NCI-H1105 treated with DMSO at 0.1 percent for 48 hours (cell line): ENCODE measurements at regions not wholly inside any gene's neighbourhood (a gene's known extent, or its start where the extent isn't known, plus 50 kb on each side); places are given as distances from the start of the nearest gene placed in this dataset.

Experiments used
- DNase-seq: peaks from one replicate; lab custom pipeline; 2025; lab: John Stamatoyannopoulos, UW

GRCh38 chr5:3654515-3654914 lies 58.9 kb downstream of the IRX1 start:
- no peak for DNase-seq

DNA sequence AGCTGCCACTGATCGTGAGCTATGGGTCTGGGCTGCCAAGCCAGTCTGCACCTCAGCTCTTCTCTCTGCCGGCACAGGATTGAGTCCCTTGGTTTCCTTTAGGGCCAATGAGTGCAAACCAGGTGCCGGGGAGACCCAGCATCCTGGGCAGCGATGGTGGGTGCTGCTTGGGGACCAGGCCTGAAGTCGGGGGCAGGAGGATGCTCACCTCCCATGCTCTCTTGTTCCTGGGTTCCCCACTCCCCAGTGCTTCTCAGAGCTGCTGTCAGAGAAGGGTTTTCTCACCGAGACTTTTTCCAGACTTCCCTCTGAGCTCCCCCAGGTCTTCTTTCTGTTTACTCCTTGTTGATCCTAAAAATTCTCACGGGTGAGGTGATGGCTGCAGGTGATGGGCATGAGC lies 61.2 kb downstream of the IRX1 start:
- no peak for DNase-seq

GRCh38 chr5:3657364-3658022 lies 61.9 kb downstream of the IRX1 start:
- DNase-seq: no peak

DNA sequence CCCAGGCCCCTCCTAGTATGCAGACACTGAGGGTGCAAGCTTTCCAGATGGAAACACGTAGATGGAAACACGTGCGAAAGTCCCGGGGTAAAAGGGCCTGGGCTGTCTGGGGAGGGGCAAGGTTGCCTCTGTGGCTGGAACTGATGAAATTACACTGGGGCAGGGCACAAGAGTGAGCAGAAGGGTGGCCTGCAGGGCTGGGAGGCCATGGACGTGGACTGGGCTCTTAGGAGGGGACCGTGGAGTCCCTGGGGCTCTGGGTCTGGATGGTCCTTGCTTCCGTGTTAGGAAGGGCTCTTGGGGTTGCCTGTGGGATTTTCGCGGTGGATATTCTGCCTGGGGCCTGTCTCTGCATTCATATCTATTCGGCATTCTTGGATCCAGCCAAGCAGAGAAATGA lies 63.3 kb downstream of the IRX1 start:
- no peak for DNase-seq

DNA sequence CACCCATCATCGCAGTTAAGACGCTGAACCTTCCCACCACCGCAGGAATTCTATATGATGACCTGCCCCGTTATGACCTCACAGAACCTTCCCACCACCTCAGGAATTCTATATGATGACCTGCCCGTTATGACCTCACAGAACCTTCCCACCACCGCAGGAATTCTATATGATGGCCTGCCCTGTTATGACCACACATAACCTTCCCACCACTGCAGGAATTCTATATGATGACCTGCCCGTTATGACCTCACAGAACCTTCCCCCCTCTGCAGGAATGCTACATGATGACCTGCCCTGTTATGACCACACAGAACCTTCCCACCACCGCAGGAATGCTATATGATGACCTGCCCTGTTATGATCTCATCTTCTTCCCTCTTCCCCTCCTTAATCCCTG lies 64.3 kb downstream of the IRX1 start:
- DNase-seq: no peak

- DNase-seq: no peak
These were observed 65.0 kb downstream of the IRX1 start for GRCh38 chr5:3660630-3661029.

DNA sequence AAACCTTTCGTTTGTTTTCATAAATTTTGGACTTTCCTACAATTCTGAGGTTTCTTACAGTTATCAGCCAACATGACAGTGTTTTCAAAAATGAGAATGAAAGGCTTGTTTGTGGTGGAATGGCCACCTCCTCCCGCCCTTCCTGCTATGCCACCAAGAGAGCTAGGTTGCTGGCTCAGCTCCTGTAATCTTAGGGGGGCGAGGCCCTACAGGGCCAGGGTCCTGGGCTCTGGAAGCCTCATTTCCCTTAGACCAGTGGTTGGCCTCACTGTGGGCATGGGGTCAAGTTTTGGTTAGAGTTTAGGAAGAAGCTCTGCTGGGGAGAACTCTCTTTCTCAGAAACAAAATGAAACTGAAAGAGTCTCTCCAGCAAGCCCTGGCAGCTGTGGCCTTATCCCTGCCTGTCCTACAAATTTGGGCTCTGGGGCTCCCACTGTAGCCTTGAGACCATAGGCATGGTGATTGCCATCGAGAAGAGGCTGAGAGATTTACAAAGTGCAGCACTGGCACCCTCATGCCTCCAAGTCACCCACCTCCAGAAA lies 66.2 kb downstream of the IRX1 start:
- DNase-seq: no peak

- DNase-seq: no peak
These were observed 66.7 kb downstream of the IRX1 start for GRCh38 chr5:3662344-3662743.

- DNase-seq: no peak
These were observed 75.7 kb downstream of the IRX1 start for GRCh38 chr5:3671337-3671736.

- no peak for DNase-seq
These were observed 83.2 kb downstream of the IRX1 start for GRCh38 chr5:3678801-3679200.

- no peak for DNase-seq
These were observed 85.2 kb downstream of the IRX1 start for GRCh38 chr5:3680821-3681220.

GRCh38 chr5:3684118-3684517 lies 88.5 kb downstream of the IRX1 start:
- DNase-seq: no peak

DNA sequence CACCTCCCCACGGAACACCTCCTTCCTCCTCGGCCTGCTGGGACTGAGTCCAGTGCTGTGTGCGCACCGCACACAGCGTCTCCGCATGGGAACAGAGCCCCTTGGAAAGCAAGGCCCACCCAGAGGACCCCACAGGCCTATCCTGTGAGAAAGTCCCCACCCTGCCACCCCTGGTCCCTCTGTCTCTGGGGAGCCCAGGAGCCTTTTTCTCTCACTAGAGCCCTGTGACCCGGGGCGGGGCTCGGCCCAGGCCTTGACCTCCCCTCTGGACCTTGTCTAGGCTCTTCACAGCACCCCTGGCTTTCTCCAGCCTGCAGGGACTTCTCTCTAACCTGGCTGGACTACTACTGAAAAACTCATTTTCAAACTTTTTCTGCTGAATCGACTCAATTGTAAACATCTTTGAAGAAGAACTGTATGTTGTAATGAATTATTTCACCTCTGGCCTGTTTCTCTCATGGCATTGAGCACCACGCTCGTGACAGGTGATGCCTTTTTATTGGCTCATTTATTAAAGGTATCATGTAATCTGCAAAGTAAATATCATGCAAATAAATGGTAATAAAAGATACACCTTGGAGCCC lies 89.2 kb downstream of the IRX1 start:
- no peak for DNase-seq

DNA sequence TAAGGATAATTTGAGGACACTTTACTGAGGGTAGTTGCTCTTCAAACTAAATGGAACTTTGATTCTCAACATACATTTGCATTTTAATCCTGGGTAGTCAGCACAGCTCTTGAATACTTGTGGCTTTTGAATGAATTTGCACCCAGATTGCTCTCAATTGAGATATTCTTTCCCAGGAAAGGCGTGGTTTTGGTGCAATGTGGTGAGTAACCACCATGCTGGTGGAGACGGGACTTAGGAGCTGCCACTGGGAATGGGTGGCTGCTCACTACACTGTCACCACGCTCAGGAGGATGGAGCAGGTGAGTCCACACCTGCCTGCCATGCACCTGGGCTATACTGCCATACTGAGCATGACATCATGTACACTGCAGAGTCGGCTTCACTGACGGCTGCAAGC lies 99.2 kb downstream of the IRX1 start:
- no peak for DNase-seq

DNA sequence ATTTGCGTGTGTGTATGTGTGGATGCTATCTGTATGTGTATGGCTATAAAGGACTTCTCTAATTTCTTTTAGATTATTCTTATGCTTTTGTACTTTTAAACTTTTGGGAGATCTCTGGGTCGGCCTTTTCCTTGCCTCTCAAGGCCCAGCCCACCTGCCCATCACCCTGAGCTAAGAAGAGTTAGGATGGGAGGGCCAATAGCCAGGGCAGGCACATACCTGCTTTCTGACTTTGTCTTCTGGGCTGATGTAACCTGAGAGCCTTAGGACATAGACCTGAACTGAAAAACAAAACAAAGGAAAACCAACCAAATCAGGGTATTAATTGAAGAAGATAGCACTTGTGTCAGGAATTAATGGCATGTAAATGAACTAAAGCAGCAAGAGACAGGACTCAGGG lies 100.2 kb downstream of the IRX1 start:
- DNase-seq: no peak

DNA sequence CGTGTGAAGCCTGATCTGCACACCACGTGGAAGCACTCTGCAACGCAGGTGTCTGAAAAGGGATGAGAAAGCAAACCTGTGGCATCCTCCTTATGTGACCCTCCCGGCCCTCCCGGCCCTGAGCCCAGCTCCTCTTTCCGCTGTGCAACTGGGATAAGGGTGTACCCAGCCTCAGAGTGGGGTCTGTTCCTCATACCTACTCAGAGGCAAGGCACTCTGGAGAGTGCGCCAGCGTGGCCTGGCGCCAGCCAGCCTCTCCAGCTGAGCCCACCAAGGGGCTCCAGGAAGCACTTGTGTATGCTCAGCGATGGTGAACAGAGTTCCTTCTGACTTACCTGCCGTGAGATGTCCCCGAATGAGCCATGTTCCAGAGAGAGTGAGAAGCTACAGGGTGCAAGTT lies 102.8 kb downstream of the IRX1 start:
- DNase-seq: no peak

DNA sequence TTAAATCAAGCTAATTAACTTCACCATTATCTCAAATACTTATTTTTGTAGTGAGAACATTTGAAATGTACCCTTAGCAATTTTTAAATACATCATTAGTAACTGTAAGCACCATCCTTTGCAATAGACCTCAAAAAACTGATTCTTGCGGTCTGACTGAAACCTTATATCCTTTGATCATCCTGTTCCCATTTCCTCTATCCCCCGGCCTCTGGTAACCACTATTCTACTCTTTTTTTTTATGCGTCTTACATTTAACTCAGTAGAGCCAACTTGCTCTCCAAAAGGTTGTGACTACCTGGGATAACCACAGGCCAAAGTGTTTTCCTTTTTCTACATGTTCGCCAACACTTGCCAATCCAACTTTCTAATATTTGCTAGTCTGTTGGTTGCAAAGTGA lies 106.1 kb downstream of the IRX1 start:
- DNase-seq: no peak

DNA sequence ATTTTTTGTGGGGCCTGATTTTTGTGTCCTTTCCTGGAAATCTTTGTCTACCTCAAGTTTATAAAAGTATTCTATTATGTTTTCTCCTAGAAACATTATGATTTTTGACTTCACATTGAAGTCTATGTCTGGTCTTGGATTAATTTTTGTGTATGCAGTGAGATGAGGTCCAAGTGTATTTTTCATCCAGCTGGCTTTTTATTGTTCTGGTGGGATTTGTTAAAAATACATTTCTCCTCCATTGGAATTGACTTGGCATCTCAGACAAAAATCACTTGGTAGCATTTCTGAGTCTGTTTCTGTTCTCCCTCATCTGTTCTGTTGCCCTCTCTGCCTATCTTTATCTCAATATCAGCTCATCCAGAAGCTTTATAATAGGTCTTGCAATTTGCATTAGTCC lies 109.0 kb downstream of the IRX1 start:
- no peak for DNase-seq

- DNase-seq: peak; percentile 2
These were observed 113.6 kb downstream of the IRX1 start for GRCh38 chr5:3709068-3709716.

DNA sequence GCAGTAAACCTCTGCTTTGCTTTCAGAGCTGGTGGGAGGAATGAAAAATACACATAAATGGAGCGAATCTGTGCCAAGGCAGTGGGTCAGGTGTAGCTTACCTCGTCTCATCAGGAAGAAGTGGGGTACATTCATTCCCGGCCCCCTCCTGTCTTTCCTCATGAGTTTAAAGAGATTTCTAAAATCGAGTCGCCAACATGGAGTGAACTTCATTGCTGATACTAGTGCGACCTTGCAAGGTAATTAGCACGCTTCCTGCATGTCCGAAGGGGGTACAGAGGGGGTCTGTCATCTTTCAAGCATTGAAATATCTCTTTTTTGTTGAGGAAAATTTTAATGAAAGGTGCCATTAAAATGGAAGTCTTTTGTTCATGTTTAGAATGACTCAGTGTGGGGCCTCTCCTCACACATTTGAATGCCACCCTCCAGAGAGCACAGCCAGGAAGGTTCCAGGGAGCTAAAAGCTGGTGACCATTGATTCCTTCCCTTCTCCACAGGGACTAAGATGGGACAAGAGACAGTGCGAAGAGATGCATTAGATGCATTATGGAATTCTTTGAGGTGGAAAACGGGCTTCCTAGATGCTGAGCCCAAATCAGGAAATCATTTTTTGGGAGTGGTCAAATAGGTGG lies 114.2 kb downstream of the IRX1 start:
- no peak for DNase-seq

DNA sequence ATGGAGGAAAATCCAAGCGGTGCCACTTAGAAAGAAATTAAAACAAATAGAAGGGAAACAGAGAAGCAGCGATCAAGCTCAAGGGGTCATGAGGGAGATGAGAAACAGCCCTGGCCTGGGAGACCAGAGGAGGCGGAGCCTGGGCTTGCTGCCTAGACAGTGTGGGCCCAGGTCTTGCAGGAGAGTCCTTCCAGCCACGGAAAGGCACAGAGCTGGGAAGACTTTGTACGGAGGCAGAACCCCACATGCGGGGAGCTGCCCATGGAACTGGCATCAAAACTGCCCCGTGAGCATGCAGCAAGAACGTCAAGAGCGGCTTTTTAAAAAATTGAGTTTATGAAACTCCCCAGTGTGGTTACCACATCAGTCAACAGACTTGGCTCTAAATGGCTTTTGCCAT lies 119.4 kb downstream of the IRX1 start:
- no peak for DNase-seq

DNA sequence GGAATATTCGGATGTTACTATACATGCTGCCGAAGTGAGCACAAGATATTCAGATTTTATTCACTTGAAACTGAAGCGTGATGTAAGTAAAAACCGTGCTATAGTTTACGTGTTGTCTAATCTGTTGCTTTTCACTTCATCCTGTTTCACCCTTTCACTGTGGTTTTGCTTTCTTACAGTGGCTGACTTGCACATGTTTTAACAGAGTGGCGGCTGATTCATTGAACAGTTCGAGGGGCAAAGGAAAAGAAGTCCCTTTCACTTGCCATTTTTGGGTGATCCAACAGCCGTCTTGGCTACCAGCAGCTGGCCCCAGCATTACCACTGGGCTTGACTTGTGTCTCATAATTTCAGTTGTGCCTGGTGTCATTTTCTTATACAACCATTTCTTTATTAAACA lies 134.0 kb downstream of the IRX1 start:
- no peak for DNase-seq

DNA sequence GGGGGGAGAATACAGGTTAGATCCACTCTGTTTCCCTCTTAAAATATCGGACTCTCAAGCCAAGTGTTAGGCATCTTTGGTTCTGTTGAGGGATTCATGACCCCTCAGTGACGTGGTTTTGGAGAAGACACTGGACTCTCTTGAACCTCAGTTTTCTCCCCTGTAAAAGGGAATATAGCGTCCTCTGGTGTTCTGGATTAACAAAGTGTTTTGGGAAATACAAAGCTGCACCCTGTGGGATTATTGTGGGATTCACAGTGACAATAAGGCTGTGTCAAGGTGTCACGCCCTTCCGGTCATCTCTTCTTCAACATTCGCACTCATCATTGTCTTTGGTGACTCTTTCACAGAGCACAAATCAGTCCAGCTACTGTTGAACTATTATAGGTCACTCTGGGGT lies 139.0 kb downstream of the IRX1 start:
- DNase-seq: no peak
